ENCODE measurements at regions not wholly inside any gene's neighbourhood (a gene's known extent, or its start where the extent isn't known, plus 50 kb on each side); places are given as distances from the start of the nearest gene placed in this dataset.

DNA sequence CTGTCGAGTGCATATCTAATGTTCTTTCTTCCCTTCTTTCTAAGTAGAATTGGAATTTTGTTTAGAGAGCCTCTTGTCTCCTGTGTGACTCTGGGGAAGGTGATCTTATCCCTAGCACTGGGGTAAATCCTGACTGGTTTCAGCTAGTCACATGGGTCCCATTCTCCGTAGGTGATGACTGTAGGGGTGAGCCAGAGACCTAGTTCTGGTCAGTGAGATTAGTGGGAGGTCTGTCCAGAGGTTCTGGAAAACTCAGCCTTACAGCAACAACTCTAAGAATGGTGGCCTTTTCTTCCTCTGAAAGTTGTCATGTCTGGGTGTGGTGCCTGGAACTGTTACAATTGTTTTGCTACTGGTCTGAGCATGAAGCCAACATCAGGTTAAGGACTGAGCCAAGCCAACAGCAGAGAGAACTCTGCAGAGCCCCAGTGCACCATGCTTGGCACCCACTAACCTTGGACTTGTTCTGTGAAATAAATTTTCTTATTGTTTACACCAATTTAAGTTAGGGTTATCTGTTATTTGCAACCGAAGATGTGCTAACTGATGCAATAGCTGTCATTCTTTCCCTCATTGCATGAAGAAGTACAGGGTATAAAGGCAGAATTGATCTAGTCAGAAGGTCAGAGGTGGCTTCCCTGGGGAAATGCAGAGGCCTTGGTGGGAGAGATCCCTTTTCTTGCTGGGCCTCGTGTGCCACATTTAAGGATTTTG is 56.8 kb upstream of the TULP4 start:
- TF ChIP-seq EZH2 (IDR thresholded peaks at IDR 0.05; ENCODE audit: insufficient read depth, low read length): no peak
- TF ChIP-seq, protein P1, sequence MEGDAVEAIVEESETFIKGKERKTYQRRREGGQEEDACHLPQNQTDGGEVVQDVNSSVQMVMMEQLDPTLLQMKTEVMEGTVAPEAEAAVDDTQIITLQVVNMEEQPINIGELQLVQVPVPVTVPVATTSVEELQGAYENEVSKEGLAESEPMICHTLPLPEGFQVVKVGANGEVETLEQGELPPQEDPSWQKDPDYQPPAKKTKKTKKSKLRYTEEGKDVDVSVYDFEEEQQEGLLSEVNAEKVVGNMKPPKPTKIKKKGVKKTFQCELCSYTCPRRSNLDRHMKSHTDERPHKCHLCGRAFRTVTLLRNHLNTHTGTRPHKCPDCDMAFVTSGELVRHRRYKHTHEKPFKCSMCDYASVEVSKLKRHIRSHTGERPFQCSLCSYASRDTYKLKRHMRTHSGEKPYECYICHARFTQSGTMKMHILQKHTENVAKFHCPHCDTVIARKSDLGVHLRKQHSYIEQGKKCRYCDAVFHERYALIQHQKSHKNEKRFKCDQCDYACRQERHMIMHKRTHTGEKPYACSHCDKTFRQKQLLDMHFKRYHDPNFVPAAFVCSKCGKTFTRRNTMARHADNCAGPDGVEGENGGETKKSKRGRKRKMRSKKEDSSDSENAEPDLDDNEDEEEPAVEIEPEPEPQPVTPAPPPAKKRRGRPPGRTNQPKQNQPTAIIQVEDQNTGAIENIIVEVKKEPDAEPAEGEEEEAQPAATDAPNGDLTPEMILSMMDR (IDR thresholded peaks at IDR 0.05; ENCODE audit: insufficient read depth, low read depth, low read length): no peak
- Histone ChIP-seq H3K36me3 (ENCODE audit: insufficient read depth, low read length) (no peaks in the 10 kb centered on the region), H3K79me2 (ENCODE audit: insufficient read depth, low read length) (peaks cover 81% of the 10 kb centered on the region), H4K20me1 (ENCODE audit: insufficient read depth, low read length) (peaks cover 73% of the 10 kb centered on the region), H3K4me1 (ENCODE audit: insufficient read depth, low read length) (no peaks in the 10 kb centered on the region), H3K27ac (ENCODE audit: low read depth, low read length) (no peak overlapping the region), H3K4me3 (ENCODE audit: insufficient read depth, low read depth, low read length) (no peak overlapping the region), H3K9me3 (ENCODE audit: insufficient read depth, low read depth, low read length) (no peaks in the 10 kb centered on the region), H2AFZ (ENCODE audit: low read depth, low read length) (no peak overlapping the region), H3K9ac (ENCODE audit: low read length) (no peak overlapping the region), H3K4me2 (ENCODE audit: low read length) (no peak overlapping the region), H3K27me3 (ENCODE audit: insufficient read depth, low read length) (no peaks in the 10 kb centered on the region)
- Mint-ChIP-seq H3K27ac (ENCODE audit: unreplicated experiment) (peak overlapping the region; percentile 16), H3K27me3 (ENCODE audit: low read depth, unreplicated experiment) (no peaks in the 10 kb centered on the region), H3K4me3 (ENCODE audit: unreplicated experiment) (no peak overlapping the region), H3K36me3 (ENCODE audit: low read depth, unreplicated experiment) (peaks cover 17% of the 10 kb centered on the region), H3K9me3 (ENCODE audit: unreplicated experiment) (no peaks in the 10 kb centered on the region), H3K4me1 (ENCODE audit: low read depth, unreplicated experiment) (peaks cover 18% of the 10 kb centered on the region)
- FAIRE-seq (no peak), DNase-seq (ENCODE audit: low read depth) (no peak)

DNA sequence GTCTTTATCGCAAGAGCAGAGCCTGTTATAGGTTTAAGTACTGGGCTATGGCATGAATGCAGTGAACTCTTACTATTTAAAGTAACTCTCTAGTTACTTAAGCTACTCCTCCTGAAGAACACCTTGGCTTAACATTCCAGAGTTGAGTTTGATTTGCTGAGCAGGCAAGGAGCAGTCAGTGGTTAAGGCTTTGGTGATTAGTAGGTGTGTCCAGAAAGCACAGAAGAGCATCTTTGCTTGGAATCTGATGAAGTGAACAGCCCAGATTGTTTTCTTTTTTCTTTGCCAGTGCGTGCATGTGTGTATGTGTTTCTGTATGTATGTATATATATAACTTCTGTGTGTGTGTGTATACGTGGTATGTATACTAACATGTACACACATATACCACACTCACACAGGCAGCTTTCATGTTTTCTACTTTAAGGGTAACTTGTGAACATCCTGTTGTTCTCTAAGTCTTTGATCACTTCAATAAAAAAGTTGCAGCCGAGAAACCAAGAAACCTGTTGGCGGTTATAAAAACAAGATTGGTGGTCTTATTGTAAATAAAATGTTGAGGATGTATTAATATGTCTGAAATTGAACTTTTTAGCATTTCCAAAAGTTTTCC is 56.2 kb upstream of the TULP4 start:
- Histone ChIP-seq H2AFZ (ENCODE audit: low read depth, low read length) (no peak overlapping the region), H4K20me1 (ENCODE audit: insufficient read depth, low read length) (peaks cover 69% of the 10 kb centered on the region), H3K4me3 (ENCODE audit: insufficient read depth, low read depth, low read length) (no peak overlapping the region), H3K27me3 (ENCODE audit: insufficient read depth, low read length) (no peaks in the 10 kb centered on the region), H3K27ac (ENCODE audit: low read depth, low read length) (no peak overlapping the region), H3K36me3 (ENCODE audit: insufficient read depth, low read length) (no peaks in the 10 kb centered on the region), H3K4me1 (ENCODE audit: insufficient read depth, low read length) (no peaks in the 10 kb centered on the region), H3K9ac (ENCODE audit: low read length) (no peak overlapping the region), H3K9me3 (ENCODE audit: insufficient read depth, low read depth, low read length) (no peaks in the 10 kb centered on the region), H3K4me2 (ENCODE audit: low read length) (no peak overlapping the region), H3K79me2 (ENCODE audit: insufficient read depth, low read length) (peaks cover 77% of the 10 kb centered on the region)
- DNase-seq (ENCODE audit: low read depth) (no peak), FAIRE-seq (no peak)
- Mint-ChIP-seq H3K27ac (ENCODE audit: unreplicated experiment) (no peak overlapping the region), H3K36me3 (ENCODE audit: low read depth, unreplicated experiment) (peaks cover 17% of the 10 kb centered on the region), H3K4me3 (ENCODE audit: unreplicated experiment) (no peak overlapping the region), H3K9me3 (ENCODE audit: unreplicated experiment) (no peaks in the 10 kb centered on the region), H3K27me3 (ENCODE audit: low read depth, unreplicated experiment) (no peaks in the 10 kb centered on the region), H3K4me1 (ENCODE audit: low read depth, unreplicated experiment) (peaks cover 18% of the 10 kb centered on the region)
- TF ChIP-seq, protein P1 (IDR thresholded peaks at IDR 0.05; ENCODE audit: insufficient read depth, low read depth, low read length): no peak
- no peak for TF ChIP-seq EZH2 (IDR thresholded peaks at IDR 0.05; ENCODE audit: insufficient read depth, low read length)
